ENCODE measurements at regions not wholly inside any gene's neighbourhood (a gene's known extent, or its start where the extent isn't known, plus 50 kb on each side); places are given as distances from the start of the nearest gene placed in this dataset.

DNA sequence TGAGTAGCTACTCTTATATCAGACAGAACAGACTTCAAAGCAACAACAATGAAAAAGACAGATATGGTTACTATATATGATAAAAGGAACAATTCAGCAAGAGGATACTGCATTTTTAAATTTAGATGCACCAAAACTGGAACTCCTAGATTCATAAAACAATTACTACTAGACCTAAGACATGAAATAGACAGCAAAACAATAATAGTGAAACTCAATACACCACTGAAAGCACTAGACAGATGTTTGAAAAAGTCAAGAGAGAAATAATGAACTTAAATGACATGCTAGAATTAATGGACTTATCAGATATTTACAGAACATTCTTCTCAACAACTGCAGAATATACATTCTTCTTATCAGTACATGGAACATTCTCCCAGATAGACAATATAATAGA is 99.5 kb upstream of the ITM2A start:
- TF ChIP-seq POLR2A (IDR thresholded peaks at IDR 0.05; ENCODE audit: extremely low read depth, insufficient read length), result no peak
- TF ChIP-seq, protein P1, sequence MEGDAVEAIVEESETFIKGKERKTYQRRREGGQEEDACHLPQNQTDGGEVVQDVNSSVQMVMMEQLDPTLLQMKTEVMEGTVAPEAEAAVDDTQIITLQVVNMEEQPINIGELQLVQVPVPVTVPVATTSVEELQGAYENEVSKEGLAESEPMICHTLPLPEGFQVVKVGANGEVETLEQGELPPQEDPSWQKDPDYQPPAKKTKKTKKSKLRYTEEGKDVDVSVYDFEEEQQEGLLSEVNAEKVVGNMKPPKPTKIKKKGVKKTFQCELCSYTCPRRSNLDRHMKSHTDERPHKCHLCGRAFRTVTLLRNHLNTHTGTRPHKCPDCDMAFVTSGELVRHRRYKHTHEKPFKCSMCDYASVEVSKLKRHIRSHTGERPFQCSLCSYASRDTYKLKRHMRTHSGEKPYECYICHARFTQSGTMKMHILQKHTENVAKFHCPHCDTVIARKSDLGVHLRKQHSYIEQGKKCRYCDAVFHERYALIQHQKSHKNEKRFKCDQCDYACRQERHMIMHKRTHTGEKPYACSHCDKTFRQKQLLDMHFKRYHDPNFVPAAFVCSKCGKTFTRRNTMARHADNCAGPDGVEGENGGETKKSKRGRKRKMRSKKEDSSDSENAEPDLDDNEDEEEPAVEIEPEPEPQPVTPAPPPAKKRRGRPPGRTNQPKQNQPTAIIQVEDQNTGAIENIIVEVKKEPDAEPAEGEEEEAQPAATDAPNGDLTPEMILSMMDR (IDR thresholded peaks at IDR 0.05; ENCODE audit: low read depth, low read length), result no peak
- TF ChIP-seq, protein P2, sequence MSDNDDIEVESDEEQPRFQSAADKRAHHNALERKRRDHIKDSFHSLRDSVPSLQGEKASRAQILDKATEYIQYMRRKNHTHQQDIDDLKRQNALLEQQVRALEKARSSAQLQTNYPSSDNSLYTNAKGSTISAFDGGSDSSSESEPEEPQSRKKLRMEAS (IDR thresholded peaks at IDR 0.05; ENCODE audit: low read depth, low read length), result no peak
